IMR-90 (cell line): ENCODE measurements at regions not wholly inside any gene's neighbourhood (a gene's known extent, or its start where the extent isn't known, plus 50 kb on each side); places are given as distances from the start of the nearest gene placed in this dataset.

Experiments
- ATAC-seq: fragments of 200-7000 bp; cut with Tn5 transposase; 2 replicates; pipeline ENCODE4 v1.9.1; 2020; ENCODE audit warnings: low read depth, mild to moderate bottlenecking, moderate library complexity
- BruUV-seq: library from RNA; stranded (reverse); fragments of 400-500 nt; replicated peaks from 2 replicates; lab custom pipeline; 2021; lab: Mats Ljungman, UMichigan
- CTCF ChIA-PET: fragments of 300-600 bp; formaldehyde crosslinking; extraction: SDS; loops from one replicate; lab custom pipeline; 2021; ENCODE audit warnings: antibody characterized with exemption; lab: Yijun Ruan, JAX
- POLR2A ChIA-PET: fragments of 300-600 bp; sonication (Branson Sonifier 250); formaldehyde crosslinking; loops from one replicate; lab custom pipeline; 2022; ENCODE audit warnings: antibody characterized with exemption; ENCODE audit not compliant: unreplicated experiment; lab: Charles Lee
- DNase-seq: peaks from one replicate; pipeline ENCODE4 v3.0.0; 2013
- H2AFZ ChIP-seq: replicated peaks from 2 replicates; pipeline ENCODE3; 2013; ENCODE audit warnings: low read length, mild to moderate bottlenecking; ENCODE audit not compliant: poor library complexity
- H2AK5ac ChIP-seq: 2 replicates; pipeline ENCODE4 v1.6.1; 2013; ENCODE audit warnings: low read depth, low read length, inconsistent platforms
- H2AK9ac ChIP-seq: replicated peaks from 2 replicates; pipeline ENCODE3; 2013; ENCODE audit warnings: mild to moderate bottlenecking, low read depth, low read length, moderate library complexity; ENCODE audit not compliant: poor library complexity
- H2BK120ac ChIP-seq: 2 replicates; pipeline ENCODE4 v1.6.1; 2013; ENCODE audit warnings: low read depth, low read length, inconsistent platforms
- H2BK15ac ChIP-seq: 3 replicates; pipeline ENCODE4 v1.6.1; 2013; ENCODE audit warnings: low read depth, low read length, inconsistent platforms
- H2BK20ac ChIP-seq: 2 replicates; pipeline ENCODE4 v1.6.1; 2013; ENCODE audit warnings: low read depth, mild to moderate bottlenecking, inconsistent platforms, low read length, moderate library complexity
- H2BK5ac ChIP-seq: 2 replicates; pipeline ENCODE4 v1.6.1; 2013; ENCODE audit warnings: mild to moderate bottlenecking, low read depth, low read length, inconsistent platforms; ENCODE audit not compliant: poor library complexity, severe bottlenecking
- H3K14ac ChIP-seq: replicated peaks from 2 replicates; pipeline ENCODE4 v1.6.1; 2013; ENCODE audit warnings: low read depth, low read length, inconsistent platforms
- H3K18ac ChIP-seq: 2 replicates; pipeline ENCODE4 v1.6.1; 2013; ENCODE audit warnings: low read depth, low read length, control low read depth
- H3K23ac ChIP-seq: 2 replicates; pipeline ENCODE4 v1.6.1; 2013; ENCODE audit warnings: low read depth, low read length, inconsistent platforms
- H3K27ac ChIP-seq: 2 replicates; pipeline ENCODE4 v1.5.1; 2013; ENCODE audit warnings: mild to moderate bottlenecking, control low read depth, low read length; ENCODE audit not compliant: insufficient read depth
- H3K27me3 ChIP-seq: 2 replicates; pipeline ENCODE4 v1.6.1; 2013; ENCODE audit warnings: low read length; ENCODE audit not compliant: control insufficient read depth, insufficient read depth
- H3K36me3 ChIP-seq: 2 replicates; pipeline ENCODE4 v1.6.1; 2013; ENCODE audit warnings: low read length, mixed read lengths; ENCODE audit not compliant: control insufficient read depth, insufficient read depth
- H3K4ac ChIP-seq: 2 replicates; pipeline ENCODE4 v1.6.1; 2013; ENCODE audit warnings: low read depth, low read length, inconsistent platforms
- H3K4me1 ChIP-seq: 2 replicates; pipeline ENCODE4 v1.6.1; 2013; ENCODE audit warnings: low read length, mixed read lengths; ENCODE audit not compliant: control insufficient read depth, insufficient read depth
- H3K4me2 ChIP-seq: 2 replicates; pipeline ENCODE4 v1.6.1; 2013; ENCODE audit warnings: low read depth, mild to moderate bottlenecking, control low read depth, low read length, moderate library complexity
- H3K4me3 ChIP-seq: 2 replicates; pipeline ENCODE4 v1.5.1; 2013; ENCODE audit warnings: low read depth, mild to moderate bottlenecking, control low read depth, low read length, moderate library complexity; ENCODE audit not compliant: insufficient read depth
- H3K56ac ChIP-seq: 2 replicates; pipeline ENCODE4 v1.6.1; 2013; ENCODE audit warnings: low read length, inconsistent platforms; ENCODE audit not compliant: insufficient read depth; ENCODE audit errors: extremely low read depth
- H3K79me1 ChIP-seq, 2 experiments: 2 replicates each; pipeline ENCODE4 v1.6.1; 2013; ENCODE audit warnings: low read length in 2 of 2, inconsistent platforms in 1 of 2, low read depth in 1 of 2
- H3K9ac ChIP-seq: 2 replicates; pipeline ENCODE4 v1.6.1; 2013; ENCODE audit warnings: low read depth, low read length, control low read depth
- H3K9me1 ChIP-seq: 2 replicates; pipeline ENCODE4 v1.6.1; 2013; ENCODE audit warnings: low read length, inconsistent platforms; ENCODE audit not compliant: insufficient read depth
- H3K9me3 ChIP-seq: 2 replicates; pipeline ENCODE4 v1.6.1; 2013; ENCODE audit warnings: low read length; ENCODE audit not compliant: control insufficient read depth, insufficient read depth
- H4K20me1 ChIP-seq: 2 replicates; pipeline ENCODE4 v1.6.1; 2013; ENCODE audit warnings: low read length, inconsistent platforms; ENCODE audit not compliant: insufficient read depth
- H4K5ac ChIP-seq: 2 replicates; pipeline ENCODE4 v1.6.1; 2013; ENCODE audit warnings: mild to moderate bottlenecking, low read depth, low read length, control low read depth
- H4K8ac ChIP-seq, 2 experiments: 2 replicates each; pipeline ENCODE4 v1.6.1; 2013; ENCODE audit warnings: low read depth in 2 of 2, low read length in 2 of 2, control low read depth in 1 of 2, inconsistent platforms in 1 of 2
- H4K91ac ChIP-seq: 2 replicates; pipeline ENCODE4 v1.6.1; 2013; ENCODE audit warnings: low read depth, low read length, inconsistent platforms; ENCODE audit not compliant: insufficient read depth
- CEBPB ChIP-seq: IDR thresholded peaks from 2 replicates; pipeline ENCODE4 v1.6.1; 2012; ENCODE audit warnings: low read depth, low read length, improper control_type of control experiment
- ELK1 ChIP-seq: fragments of 150-350 bp; IDR thresholded peaks from 2 replicates; pipeline ENCODE4 v1.6.1; 2016; ENCODE audit warnings: low read depth, mild to moderate bottlenecking, low read length, moderate library complexity, borderline replicate concordance
- RAD21 ChIP-seq: IDR thresholded peaks from 2 replicates; pipeline ENCODE4 v1.6.1; 2012; ENCODE audit warnings: low read length, improper control_type of control experiment
- WGBS, 2 experiments: methylation state at CpG; one replicate each; pipeline versions ENCODE4 v1.1.5 to v1.1.7; 2013; ENCODE audit warnings: missing lambda C conversion rate in 2 of 2; ENCODE audit not compliant: insufficient read length in 1 of 2; ENCODE audit errors: extremely low coverage in 2 of 2; 5-methylcytosine and 5-hydroxymethylcytosine counted together
- dilution Hi-C: fragments of 300-500 bp; cut with HindIII; formaldehyde crosslinking; loops from one replicate; pipeline ENCODE4 v1.14.3; 2018; ENCODE audit warnings: low sequenced_read_pairs; ENCODE audit not compliant: unreplicated experiment
- in situ Hi-C: fragments of 300-500 bp; cut with MboI; formaldehyde crosslinking; loops from 3 replicates; pipeline ENCODE4 v1.14.3; 2019; ENCODE audit warnings: low sequenced_read_pairs, inconsistent platforms, mixed read lengths
- intact Hi-C: fragments of 100-400 bp; cut with micrococcal nuclease; formaldehyde crosslinking; loops from 2 replicates; pipeline ENCODE4 v1.10.0; 2022

- Histone ChIP-seq H3K14ac (no peak overlapping the region), H2AK9ac (no peak overlapping the region), H3K79me1 (no peaks in the 10 kb centered on the region), H3K9me3 (peaks cover 7% of the 10 kb centered on the region), H3K18ac (no peak overlapping the region), H3K23ac (no peak overlapping the region), H4K5ac (no peak overlapping the region), H3K27me3 (no peaks in the 10 kb centered on the region), H3K56ac (no peak overlapping the region), H3K27ac (no peak overlapping the region), H3K4me3 (no peak overlapping the region), H2BK5ac (no peak overlapping the region), H4K91ac (no peak overlapping the region), H3K4me2 (no peak overlapping the region), H2BK15ac (no peak overlapping the region), H3K36me3 (no peaks in the 10 kb centered on the region), H3K4me1 (no peaks in the 10 kb centered on the region), H3K4ac (no peak overlapping the region), H4K8ac (no peak overlapping the region), H2BK20ac (no peak overlapping the region), H2AFZ (no peak overlapping the region), H4K20me1 (no peaks in the 10 kb centered on the region), H2BK120ac (no peak overlapping the region), H3K9ac (no peak overlapping the region), H3K9me1 (no peaks in the 10 kb centered on the region), H2AK5ac (no peak overlapping the region)
- in situ Hi-C loops (no loop called here), dilution Hi-C loops (no loop called here), intact Hi-C loops (no loop called here)
- ChIA-PET CTCF (no interaction called here), POLR2A (no interaction called here)
- TF ChIP-seq CEBPB (no peak), ELK1 (no peak), RAD21 (no peak)
- BruUV-seq, result no TSS peak
- DNase-seq, result no peak
- WGBS, 2 experiments, result no CpG with 5 or more reads among the region's 3 CpGs
- no peak for ATAC-seq
Measured at GRCh38 chr12:61701471-61701870, 558.7 kb upstream of the USP15 start.
